Right lobe of liver (tissue), 4 donors: ENCODE measurements at regions not wholly inside any gene's neighbourhood (a gene's known extent, or its start where the extent isn't known, plus 50 kb on each side); places are given as distances from the start of the nearest gene placed in this dataset.

Experiments used
- POLR2A ChIP-seq: fragments of 450-650 bp; IDR thresholded peaks from one replicate; pipeline ENCODE4 v1.6.1; 2017; ENCODE audit warnings: antibody characterized with exemption, mild to moderate bottlenecking
- TF ChIP-seq, protein P1 (sequence below), 4 donors: fragments of 200-600 bp in 3 of 4; fragments of 450-650 bp in 1 of 4; IDR thresholded peaks; one replicate each; pipeline versions ENCODE4 v1.5.1 to v1.8.0; 2016 to 2022; ENCODE audit warnings: antibody characterized with exemption in 4 of 4, mild to moderate bottlenecking in 2 of 4
- donor health status: DM: no; HTN: no; CAD: no.
- donor health status: DM: no; HTN: no; CAD: no.
- donor health status: DM: no; HTN: yes; CAD: no.

DNA sequence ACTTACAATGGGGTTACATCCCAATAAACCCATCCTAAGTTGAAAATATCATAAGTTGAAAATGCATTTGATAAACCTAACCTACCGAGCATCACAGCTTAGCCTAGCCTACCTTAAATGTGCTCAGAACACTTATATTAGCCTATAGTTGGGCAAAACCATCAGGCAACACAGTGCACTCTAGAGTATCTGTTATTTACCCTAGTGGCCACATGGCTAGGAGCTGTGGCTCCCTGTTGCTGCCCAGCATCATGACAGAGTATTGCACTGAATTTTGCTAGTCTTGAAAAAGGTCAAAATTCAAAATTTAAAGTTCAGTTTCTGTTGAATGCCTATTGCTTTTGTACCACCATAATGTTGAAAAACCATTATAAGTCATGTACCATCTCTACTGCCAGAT is 482.7 kb upstream of the ZEB2 start:
- TF ChIP-seq, protein P1, sequence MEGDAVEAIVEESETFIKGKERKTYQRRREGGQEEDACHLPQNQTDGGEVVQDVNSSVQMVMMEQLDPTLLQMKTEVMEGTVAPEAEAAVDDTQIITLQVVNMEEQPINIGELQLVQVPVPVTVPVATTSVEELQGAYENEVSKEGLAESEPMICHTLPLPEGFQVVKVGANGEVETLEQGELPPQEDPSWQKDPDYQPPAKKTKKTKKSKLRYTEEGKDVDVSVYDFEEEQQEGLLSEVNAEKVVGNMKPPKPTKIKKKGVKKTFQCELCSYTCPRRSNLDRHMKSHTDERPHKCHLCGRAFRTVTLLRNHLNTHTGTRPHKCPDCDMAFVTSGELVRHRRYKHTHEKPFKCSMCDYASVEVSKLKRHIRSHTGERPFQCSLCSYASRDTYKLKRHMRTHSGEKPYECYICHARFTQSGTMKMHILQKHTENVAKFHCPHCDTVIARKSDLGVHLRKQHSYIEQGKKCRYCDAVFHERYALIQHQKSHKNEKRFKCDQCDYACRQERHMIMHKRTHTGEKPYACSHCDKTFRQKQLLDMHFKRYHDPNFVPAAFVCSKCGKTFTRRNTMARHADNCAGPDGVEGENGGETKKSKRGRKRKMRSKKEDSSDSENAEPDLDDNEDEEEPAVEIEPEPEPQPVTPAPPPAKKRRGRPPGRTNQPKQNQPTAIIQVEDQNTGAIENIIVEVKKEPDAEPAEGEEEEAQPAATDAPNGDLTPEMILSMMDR (IDR thresholded peaks at IDR 0.05): no peak
- TF ChIP-seq POLR2A: no peak
